HL-60 (cell line): ENCODE measurements at regions not wholly inside any gene's neighbourhood (a gene's known extent, or its start where the extent isn't known, plus 50 kb on each side); places are given as distances from the start of the nearest gene placed in this dataset.

Experiments used
- GABPA ChIP-seq: IDR thresholded peaks from 2 replicates; pipeline ENCODE4 v1.6.1; 2012; ENCODE audit warnings: low read depth
- POLR2AphosphoS5 ChIP-seq: IDR thresholded peaks from 2 replicates; pipeline ENCODE4 v1.6.1; 2012; ENCODE audit warnings: low read depth
- SPI1 ChIP-seq: IDR thresholded peaks from 2 replicates; pipeline ENCODE4 v1.6.1; 2012; ENCODE audit warnings: low read depth, mild to moderate bottlenecking, borderline replicate concordance
- TF ChIP-seq, protein P1 (sequence below): IDR thresholded peaks from one replicate; pipeline ENCODE4 v1.5.1; 2011; ENCODE audit warnings: low read length, control low read depth, inconsistent platforms; ENCODE audit not compliant: insufficient read depth
- TF ChIP-seq, protein P2 (sequence below): IDR thresholded peaks from 2 replicates; pipeline ENCODE4 v1.6.1; 2012; ENCODE audit warnings: low read depth; ENCODE audit not compliant: insufficient replicate concordance

- TF ChIP-seq, protein P1, sequence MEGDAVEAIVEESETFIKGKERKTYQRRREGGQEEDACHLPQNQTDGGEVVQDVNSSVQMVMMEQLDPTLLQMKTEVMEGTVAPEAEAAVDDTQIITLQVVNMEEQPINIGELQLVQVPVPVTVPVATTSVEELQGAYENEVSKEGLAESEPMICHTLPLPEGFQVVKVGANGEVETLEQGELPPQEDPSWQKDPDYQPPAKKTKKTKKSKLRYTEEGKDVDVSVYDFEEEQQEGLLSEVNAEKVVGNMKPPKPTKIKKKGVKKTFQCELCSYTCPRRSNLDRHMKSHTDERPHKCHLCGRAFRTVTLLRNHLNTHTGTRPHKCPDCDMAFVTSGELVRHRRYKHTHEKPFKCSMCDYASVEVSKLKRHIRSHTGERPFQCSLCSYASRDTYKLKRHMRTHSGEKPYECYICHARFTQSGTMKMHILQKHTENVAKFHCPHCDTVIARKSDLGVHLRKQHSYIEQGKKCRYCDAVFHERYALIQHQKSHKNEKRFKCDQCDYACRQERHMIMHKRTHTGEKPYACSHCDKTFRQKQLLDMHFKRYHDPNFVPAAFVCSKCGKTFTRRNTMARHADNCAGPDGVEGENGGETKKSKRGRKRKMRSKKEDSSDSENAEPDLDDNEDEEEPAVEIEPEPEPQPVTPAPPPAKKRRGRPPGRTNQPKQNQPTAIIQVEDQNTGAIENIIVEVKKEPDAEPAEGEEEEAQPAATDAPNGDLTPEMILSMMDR: no peak
- TF ChIP-seq POLR2AphosphoS5: no peak
- TF ChIP-seq GABPA: no peak
- TF ChIP-seq, protein P2, sequence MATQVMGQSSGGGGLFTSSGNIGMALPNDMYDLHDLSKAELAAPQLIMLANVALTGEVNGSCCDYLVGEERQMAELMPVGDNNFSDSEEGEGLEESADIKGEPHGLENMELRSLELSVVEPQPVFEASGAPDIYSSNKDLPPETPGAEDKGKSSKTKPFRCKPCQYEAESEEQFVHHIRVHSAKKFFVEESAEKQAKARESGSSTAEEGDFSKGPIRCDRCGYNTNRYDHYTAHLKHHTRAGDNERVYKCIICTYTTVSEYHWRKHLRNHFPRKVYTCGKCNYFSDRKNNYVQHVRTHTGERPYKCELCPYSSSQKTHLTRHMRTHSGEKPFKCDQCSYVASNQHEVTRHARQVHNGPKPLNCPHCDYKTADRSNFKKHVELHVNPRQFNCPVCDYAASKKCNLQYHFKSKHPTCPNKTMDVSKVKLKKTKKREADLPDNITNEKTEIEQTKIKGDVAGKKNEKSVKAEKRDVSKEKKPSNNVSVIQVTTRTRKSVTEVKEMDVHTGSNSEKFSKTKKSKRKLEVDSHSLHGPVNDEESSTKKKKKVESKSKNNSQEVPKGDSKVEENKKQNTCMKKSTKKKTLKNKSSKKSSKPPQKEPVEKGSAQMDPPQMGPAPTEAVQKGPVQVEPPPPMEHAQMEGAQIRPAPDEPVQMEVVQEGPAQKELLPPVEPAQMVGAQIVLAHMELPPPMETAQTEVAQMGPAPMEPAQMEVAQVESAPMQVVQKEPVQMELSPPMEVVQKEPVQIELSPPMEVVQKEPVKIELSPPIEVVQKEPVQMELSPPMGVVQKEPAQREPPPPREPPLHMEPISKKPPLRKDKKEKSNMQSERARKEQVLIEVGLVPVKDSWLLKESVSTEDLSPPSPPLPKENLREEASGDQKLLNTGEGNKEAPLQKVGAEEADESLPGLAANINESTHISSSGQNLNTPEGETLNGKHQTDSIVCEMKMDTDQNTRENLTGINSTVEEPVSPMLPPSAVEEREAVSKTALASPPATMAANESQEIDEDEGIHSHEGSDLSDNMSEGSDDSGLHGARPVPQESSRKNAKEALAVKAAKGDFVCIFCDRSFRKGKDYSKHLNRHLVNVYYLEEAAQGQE: no peak
- TF ChIP-seq SPI1: no peak
These were observed 130.4 kb upstream of the PRLR start for GRCh38 chr5:35360671-35361070.
